OCI-LY3 (cell line): ENCODE measurements at regions not wholly inside any gene's neighbourhood (a gene's known extent, or its start where the extent isn't known, plus 50 kb on each side); places are given as distances from the start of the nearest gene placed in this dataset.

Source experiments
- H2AFZ ChIP-seq: fragments of 200-600, 300-600 bp; shearing (Covaris generic); 2 replicates; pipeline ENCODE4 v1.6.0; 2014; ENCODE audit warnings: antibody characterized with exemption, low read depth, low read length
- H3K27ac ChIP-seq: fragments of 200-600, 300-600 bp; sonication (generic); 2 replicates; pipeline ENCODE4 v1.5.1; 2014; ENCODE audit warnings: mild to moderate bottlenecking, low read length, moderate library complexity, mixed read lengths
- H3K27me3 ChIP-seq: fragments of 200-600, 300-600 bp; sonication (generic); 2 replicates; pipeline ENCODE4 v1.6.1; 2014; ENCODE audit warnings: low read depth, low read length, mixed read lengths
- H3K36me3 ChIP-seq: fragments of 200-600, 300-600 bp; sonication (generic); replicated peaks from 2 replicates; pipeline ENCODE3; 2014; ENCODE audit warnings: low read depth, low read length, mixed read lengths
- H3K4me1 ChIP-seq: fragments of 300-600, 200-600 bp; sonication (generic); 2 replicates; pipeline ENCODE4 v1.6.1; 2014; ENCODE audit warnings: low read length, mixed read lengths
- H3K4me2 ChIP-seq: fragments of 200-600, 300-600 bp; sonication (generic); 2 replicates; pipeline ENCODE4 v1.6.1; 2014; ENCODE audit warnings: low read length, mixed read lengths
- H3K4me3 ChIP-seq: fragments of 300-600, 200-600 bp; sonication (generic); 2 replicates; pipeline ENCODE4 v1.5.1; 2014; ENCODE audit warnings: antibody characterized with exemption, mild to moderate bottlenecking, low read length, moderate library complexity
- H3K79me2 ChIP-seq: fragments of 300-600, 200-600 bp; shearing (Covaris generic); 2 replicates; pipeline ENCODE4 v1.6.1; 2014; ENCODE audit warnings: mild to moderate bottlenecking, low read length, mixed read lengths
- H3K9ac ChIP-seq: fragments of 300-600, 200-600 bp; shearing (Covaris generic); 2 replicates; pipeline ENCODE4 v1.6.0; 2014; ENCODE audit warnings: mild to moderate bottlenecking, low read length, moderate library complexity
- H3K9me3 ChIP-seq: fragments of 200-600, 300-600 bp; shearing (Covaris generic); 2 replicates; pipeline ENCODE4 v1.6.1; 2014; ENCODE audit warnings: low read length, mixed read lengths; ENCODE audit not compliant: insufficient read depth
- H4K20me1 ChIP-seq: fragments of 200-600, 300-600 bp; sonication (generic); 2 replicates; pipeline ENCODE4 v1.6.1; 2016; ENCODE audit warnings: low read length, mixed read lengths; ENCODE audit not compliant: insufficient read depth
- EZH2phosphoT487 ChIP-seq: fragments of 200-600 bp; shearing (Covaris generic); IDR thresholded peaks from 2 replicates; pipeline ENCODE4 v1.6.1; 2018; ENCODE audit warnings: antibody characterized with exemption, mixed run types, low read depth
- TF ChIP-seq, protein P1 (sequence below): fragments of 200-600, 300-600 bp; sonication (generic); IDR thresholded peaks from 2 replicates; pipeline ENCODE4 v1.5.1; 2014; ENCODE audit warnings: antibody characterized with exemption, low read length, low read depth

DNA sequence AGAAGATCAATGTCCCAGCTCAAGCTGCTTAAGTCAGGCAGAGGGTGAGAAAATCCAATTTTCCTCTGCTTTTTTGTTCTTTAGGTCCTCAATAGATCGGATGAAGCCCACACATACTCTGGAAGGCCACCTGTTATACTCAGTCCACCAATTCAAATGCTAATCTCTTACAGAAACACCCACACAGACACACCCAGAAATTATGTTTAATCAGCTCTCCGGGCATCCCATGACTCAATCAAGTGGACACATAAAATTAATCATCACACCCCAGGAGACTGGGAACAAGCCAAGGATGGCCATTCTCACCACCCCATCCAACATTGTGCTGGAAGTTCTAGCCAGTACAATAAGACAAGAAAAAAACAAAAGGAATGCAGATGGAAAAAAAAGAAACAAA lies 67.8 kb upstream of the SLC24A5 start:
- Histone ChIP-seq H3K9me3 (no peaks in the 10 kb centered on the region; the same call in 1 of the 2 replicates), H3K27ac (no peak overlapping the region), H4K20me1 (no peaks in the 10 kb centered on the region), H3K4me3 (no peak overlapping the region), H2AFZ (no peak overlapping the region), H3K36me3 (no peaks in the 10 kb centered on the region), H3K4me2 (no peak overlapping the region), H3K79me2 (no peaks in the 10 kb centered on the region), H3K4me1 (no peaks in the 10 kb centered on the region), H3K9ac (no peak overlapping the region), H3K27me3 (peaks cover 6% of the 10 kb centered on the region; the same call in 1 of the 2 replicates)
- TF ChIP-seq, protein P1, sequence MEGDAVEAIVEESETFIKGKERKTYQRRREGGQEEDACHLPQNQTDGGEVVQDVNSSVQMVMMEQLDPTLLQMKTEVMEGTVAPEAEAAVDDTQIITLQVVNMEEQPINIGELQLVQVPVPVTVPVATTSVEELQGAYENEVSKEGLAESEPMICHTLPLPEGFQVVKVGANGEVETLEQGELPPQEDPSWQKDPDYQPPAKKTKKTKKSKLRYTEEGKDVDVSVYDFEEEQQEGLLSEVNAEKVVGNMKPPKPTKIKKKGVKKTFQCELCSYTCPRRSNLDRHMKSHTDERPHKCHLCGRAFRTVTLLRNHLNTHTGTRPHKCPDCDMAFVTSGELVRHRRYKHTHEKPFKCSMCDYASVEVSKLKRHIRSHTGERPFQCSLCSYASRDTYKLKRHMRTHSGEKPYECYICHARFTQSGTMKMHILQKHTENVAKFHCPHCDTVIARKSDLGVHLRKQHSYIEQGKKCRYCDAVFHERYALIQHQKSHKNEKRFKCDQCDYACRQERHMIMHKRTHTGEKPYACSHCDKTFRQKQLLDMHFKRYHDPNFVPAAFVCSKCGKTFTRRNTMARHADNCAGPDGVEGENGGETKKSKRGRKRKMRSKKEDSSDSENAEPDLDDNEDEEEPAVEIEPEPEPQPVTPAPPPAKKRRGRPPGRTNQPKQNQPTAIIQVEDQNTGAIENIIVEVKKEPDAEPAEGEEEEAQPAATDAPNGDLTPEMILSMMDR: no peak
- no peak for TF ChIP-seq EZH2phosphoT487

DNA sequence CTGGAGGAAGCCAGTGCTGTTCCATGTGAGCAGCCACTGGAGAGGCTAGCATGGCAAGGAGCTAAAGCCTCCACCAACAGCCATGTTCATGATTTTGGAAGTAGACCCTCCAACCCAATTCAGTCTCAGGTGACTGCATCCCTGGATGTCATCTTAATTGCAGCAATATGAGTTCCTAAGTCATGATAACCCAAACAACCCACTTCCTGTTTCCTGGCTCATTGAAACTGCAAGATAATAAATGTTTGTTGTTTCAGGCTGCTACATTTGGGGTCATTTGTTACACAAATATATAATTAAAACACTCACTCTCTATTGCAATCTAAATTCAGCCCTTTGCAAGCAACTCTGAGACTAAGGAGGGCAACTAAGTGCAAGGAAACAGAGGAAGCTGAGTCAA lies 62.4 kb upstream of the SLC24A5 start:
- Histone ChIP-seq H3K9me3 (no peaks in the 10 kb centered on the region), H4K20me1 (no peaks in the 10 kb centered on the region), H3K4me2 (no peak overlapping the region), H3K27ac (no peak overlapping the region), H3K4me1 (no peaks in the 10 kb centered on the region), H3K27me3 (peaks cover 20% of the 10 kb centered on the region), H2AFZ (no peak overlapping the region), H3K4me3 (no peak overlapping the region), H3K79me2 (no peaks in the 10 kb centered on the region), H3K36me3 (no peaks in the 10 kb centered on the region), H3K9ac (no peak overlapping the region)
- TF ChIP-seq, protein P1: no peak
- TF ChIP-seq EZH2phosphoT487: no peak

DNA sequence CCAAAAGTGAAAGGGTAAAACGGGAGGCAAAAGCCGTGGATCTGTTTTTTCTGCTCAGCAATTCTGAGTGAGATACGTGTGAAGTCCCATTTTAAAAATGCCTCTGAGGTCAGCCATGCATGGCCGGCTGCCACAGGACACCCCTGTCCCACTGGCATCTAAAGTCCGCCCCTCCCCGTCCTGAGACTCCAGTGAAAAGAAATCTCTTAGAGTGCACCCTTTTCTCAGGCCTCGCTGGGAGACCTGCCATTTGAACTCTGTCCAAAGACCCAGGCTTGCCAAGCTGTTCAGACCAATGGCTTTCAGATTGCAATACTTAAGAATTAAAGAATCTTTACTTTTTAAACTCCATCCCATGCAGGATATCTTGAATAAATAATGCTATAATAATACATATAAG lies 61.0 kb upstream of the SLC24A5 start:
- no peaks in the 10 kb centered on the region for H4K20me1 ChIP-seq
- no peaks in the 10 kb centered on the region for H3K9me3 ChIP-seq
- no peak overlapping the region for H3K4me3 ChIP-seq
- no peaks in the 10 kb centered on the region for H3K79me2 ChIP-seq
- no peak for TF ChIP-seq EZH2phosphoT487
- TF ChIP-seq, protein P1: no peak
- no peak overlapping the region for H3K4me2 ChIP-seq
- H3K4me1 ChIP-seq: no peaks in the 10 kb centered on the region
- H3K27ac ChIP-seq: no peak overlapping the region
- no peak overlapping the region for H3K9ac ChIP-seq
- no peaks in the 10 kb centered on the region for H3K36me3 ChIP-seq
- peaks cover 24% of the 10 kb centered on the region for H3K27me3 ChIP-seq
- no peak overlapping the region for H2AFZ ChIP-seq

DNA sequence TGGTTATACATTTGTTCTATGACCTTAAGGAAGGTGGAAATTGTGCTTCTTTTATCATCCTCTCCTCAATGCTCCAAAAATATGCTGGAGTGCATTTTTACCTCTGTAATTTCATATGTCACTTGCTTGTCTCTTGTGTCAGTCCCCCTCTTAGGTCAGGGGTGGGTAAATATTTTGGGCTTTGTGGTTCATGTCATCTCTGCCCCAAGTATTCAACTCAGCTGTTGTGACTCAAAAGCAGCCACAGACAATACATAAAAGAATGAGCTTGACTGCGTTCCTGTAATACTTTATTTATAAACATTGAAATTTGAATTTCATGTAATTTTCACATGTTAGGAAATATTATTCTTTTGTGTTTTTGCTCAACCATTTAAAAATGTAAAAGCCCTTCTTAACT lies 60.4 kb upstream of the SLC24A5 start:
- no peak overlapping the region for H3K9ac ChIP-seq

More for the DNA sequence above, 60.4 kb upstream of the SLC24A5 start:
- TF ChIP-seq, protein P1: no peak
- TF ChIP-seq EZH2phosphoT487: no peak
- H3K27ac ChIP-seq: no peak overlapping the region
- no peaks in the 10 kb centered on the region for H3K79me2 ChIP-seq
- H3K4me1 ChIP-seq: no peaks in the 10 kb centered on the region
- H3K36me3 ChIP-seq: no peaks in the 10 kb centered on the region
- peaks cover 24% of the 10 kb centered on the region for H3K27me3 ChIP-seq
- H2AFZ ChIP-seq: no peak overlapping the region
- H4K20me1 ChIP-seq: no peaks in the 10 kb centered on the region
- no peaks in the 10 kb centered on the region for H3K9me3 ChIP-seq
- H3K4me2 ChIP-seq: no peak overlapping the region
- no peak overlapping the region for H3K4me3 ChIP-seq
